GM12878 (cell line): ENCODE measurements at regions not wholly inside any gene's neighbourhood (a gene's known extent, or its start where the extent isn't known, plus 50 kb on each side); places are given as distances from the start of the nearest gene placed in this dataset.

ENCODE experiments used
- ATAC-seq: fragments of 200-7000 bp; cut with Tn5 transposase; 3 replicates; pipeline ENCODE4 v1.9.1; 2020; ENCODE audit warnings: mild to moderate bottlenecking, moderate library complexity
- BruUV-seq: library from RNA; stranded (reverse); fragments of 400-500 nt; replicated peaks from 2 replicates; lab custom pipeline; 2021; lab: Mats Ljungman, UMichigan
- CTCF ChIA-PET: fragments of 300-600 bp; sonication (Branson Sonifier 250); formaldehyde crosslinking; extraction: SDS; loops from one replicate; lab custom pipeline; 2021; ENCODE audit warnings: inconsistent platforms; lab: Yijun Ruan, JAX
- POLR2A ChIA-PET: fragments of 350-600 bp; formaldehyde crosslinking; extraction: SDS; loops from one replicate; lab custom pipeline; 2021; ENCODE audit warnings: inconsistent platforms; lab: Charles Lee
- RAD21 ChIA-PET: fragments of 300-600 bp; sonication (Branson Sonifier 250); formaldehyde crosslinking; loops from one replicate; lab custom pipeline; 2023; ENCODE audit warnings: antibody characterized with exemption; ENCODE audit not compliant: unreplicated experiment; lab: Charles Lee
- SMC1A ChIA-PET: fragments of 300-600 bp; sonication (Branson Sonifier 250); formaldehyde crosslinking; loops from one replicate; lab custom pipeline; 2023; ENCODE audit not compliant: unreplicated experiment, uncharacterized antibody; lab: Charles Lee
- DNase-seq: peaks from one replicate; pipeline ENCODE4 v3.0.0-alpha.2; 2011; ENCODE audit warnings: low read depth, low spot score
- FAIRE-seq: peaks from 3 replicates; lab custom pipeline; 2011; peaks lifted over from hg19 to GRCh38; lab: Jason Lieb, UNC
- H2AFZ ChIP-seq: 2 replicates; pipeline ENCODE4 v1.6.0; 2011; ENCODE audit warnings: low read depth, low read length, control low read depth; ENCODE audit not compliant: control insufficient read depth
- H3K27ac ChIP-seq: 2 replicates; pipeline ENCODE4 v1.5.1; 2011; ENCODE audit warnings: control low read depth; ENCODE audit not compliant: control insufficient read depth, insufficient read depth
- H3K27me3 ChIP-seq, 2 experiments: replicated peaks in 1 of 2; 2 replicates each; pipeline versions ENCODE4 v1.6.0 to v1.6.1; 2011; ENCODE audit warnings: low read length in 1 of 2; ENCODE audit not compliant: control insufficient read depth in 2 of 2, insufficient read depth in 2 of 2
- H3K36me3 ChIP-seq, 2 experiments: 2 replicates each; pipeline ENCODE4 v1.5.1; 2011; ENCODE audit warnings: low read length in 1 of 2; ENCODE audit not compliant: control insufficient read depth in 2 of 2, insufficient read depth in 2 of 2
- H3K4me1 ChIP-seq: 2 replicates; pipeline ENCODE4 v1.6.1; 2011; ENCODE audit warnings: mild to moderate bottlenecking, low read length, moderate library complexity, mixed read lengths; ENCODE audit not compliant: control insufficient read depth, insufficient read depth
- H3K4me2 ChIP-seq: 2 replicates; pipeline ENCODE4 v1.6.0; 2011; ENCODE audit warnings: control low read depth; ENCODE audit not compliant: control insufficient read depth, insufficient read depth
- H3K4me3 ChIP-seq: fragments of 200-600 bp; sonication (generic); 2 replicates; pipeline ENCODE4 v1.5.1; 2016
- H3K79me2 ChIP-seq: 2 replicates; pipeline ENCODE4 v1.6.0; 2011; ENCODE audit warnings: low read length; ENCODE audit not compliant: control insufficient read depth, insufficient read depth
- H3K9ac ChIP-seq: 2 replicates; pipeline ENCODE4 v1.8.0; 2011; ENCODE audit warnings: low read length, control low read depth, mixed read lengths; ENCODE audit not compliant: control insufficient read depth, insufficient read depth
- H3K9me3 ChIP-seq: replicated peaks from 3 replicates; pipeline ENCODE4 v1.5.1; 2011; ENCODE audit warnings: mild to moderate bottlenecking, low read length; ENCODE audit not compliant: control insufficient read depth, insufficient read depth
- H4K20me1 ChIP-seq: 2 replicates; pipeline ENCODE4 v1.6.0; 2011; ENCODE audit not compliant: control insufficient read depth, insufficient read depth
- ATF2 ChIP-seq: IDR thresholded peaks from 2 replicates; pipeline ENCODE4 v1.6.1; 2012; ENCODE audit warnings: low read length, inconsistent platforms
- ATF3 ChIP-seq: IDR thresholded peaks from 2 replicates; pipeline ENCODE4 v1.6.1; 2011; ENCODE audit warnings: low read depth, mild to moderate bottlenecking, low read length, moderate library complexity, borderline replicate concordance; ENCODE audit errors: extremely low read depth
- DPF2 ChIP-seq: fragments of 450-650 bp; IDR thresholded peaks from 2 replicates; pipeline ENCODE4 v1.6.1; 2017; ENCODE audit warnings: mild to moderate bottlenecking
- NFYB ChIP-seq: IDR thresholded peaks from 2 replicates; pipeline ENCODE4 v1.6.1; 2011; ENCODE audit warnings: low read depth, mild to moderate bottlenecking, low read length, improper control_type of control experiment, moderate library complexity; ENCODE audit not compliant: insufficient read depth
- PML ChIP-seq: IDR thresholded peaks from 2 replicates; pipeline ENCODE4 v1.6.1; 2012; ENCODE audit warnings: low read length, inconsistent platforms
- RUNX3 ChIP-seq: IDR thresholded peaks from 2 replicates; pipeline ENCODE4 v1.6.1; 2012; ENCODE audit warnings: low read length, inconsistent platforms
- SUPT20H ChIP-seq: IDR thresholded peaks from 2 replicates; pipeline ENCODE4 v1.6.1; 2011; ENCODE audit warnings: low read depth, mild to moderate bottlenecking, low read length, moderate library complexity, borderline replicate concordance; ENCODE audit not compliant: control insufficient read depth
- TBL1XR1 ChIP-seq: IDR thresholded peaks from 2 replicates; pipeline ENCODE4 v1.6.1; 2012; ENCODE audit warnings: low read depth, low read length, improper control_type of control experiment
- YY1 ChIP-seq: IDR thresholded peaks from 2 replicates; pipeline ENCODE4 v1.6.1; 2011; ENCODE audit warnings: low read depth, mild to moderate bottlenecking, low read length
- ZNF24 ChIP-seq: fragments of 450-650 bp; IDR thresholded peaks from 2 replicates; pipeline ENCODE4 v1.6.1; 2017; ENCODE audit warnings: antibody characterized with exemption, mild to moderate bottlenecking
- ZSCAN29 ChIP-seq: fragments of 450-650 bp; IDR thresholded peaks from 2 replicates; pipeline ENCODE4 v1.6.1; 2017; ENCODE audit warnings: mild to moderate bottlenecking, moderate library complexity
- WGBS: methylation state at CpG from one replicate; pipeline ENCODE4 v1.1.6; 2016; ENCODE audit warnings: low lambda C conversion rate; ENCODE audit not compliant: insufficient replicate concordance, insufficient coverage; ENCODE audit errors: missing lambda C conversion rate; 5-methylcytosine and 5-hydroxymethylcytosine counted together
- in situ Hi-C: fragments of 300-500 bp; cut with MboI; formaldehyde crosslinking; loops from 9 replicates; pipeline ENCODE4 v1.14.3; 2018; ENCODE audit warnings: mixed read lengths
- intact Hi-C: fragments of 100-400 bp; cut with micrococcal nuclease; formaldehyde crosslinking; loops from one replicate; pipeline ENCODE4 v1.14.2; 2022; ENCODE audit not compliant: unreplicated experiment
- TF ChIP-seq, protein P1 (sequence below): fragments of 450-650 bp; formaldehyde crosslinking; IDR thresholded peaks from 2 replicates; pipeline ENCODE4 v1.5.0; 2022; ENCODE audit warnings: mild to moderate bottlenecking, missing genetic modification characterization
- TF ChIP-seq, protein P2 (sequence below): IDR thresholded peaks from 2 replicates; pipeline ENCODE4 v1.6.1; 2012; ENCODE audit warnings: low read depth, low read length, improper control_type of control experiment

GRCh38 chr1:239031310-239031709, 355.1 kb upstream of the CHRM3 start (continued):
- TF ChIP-seq ATF3 (no peak), PML (no peak), DPF2 (no peak), ZNF24 (no peak), ZSCAN29 (no peak)
- TF ChIP-seq, protein P1, sequence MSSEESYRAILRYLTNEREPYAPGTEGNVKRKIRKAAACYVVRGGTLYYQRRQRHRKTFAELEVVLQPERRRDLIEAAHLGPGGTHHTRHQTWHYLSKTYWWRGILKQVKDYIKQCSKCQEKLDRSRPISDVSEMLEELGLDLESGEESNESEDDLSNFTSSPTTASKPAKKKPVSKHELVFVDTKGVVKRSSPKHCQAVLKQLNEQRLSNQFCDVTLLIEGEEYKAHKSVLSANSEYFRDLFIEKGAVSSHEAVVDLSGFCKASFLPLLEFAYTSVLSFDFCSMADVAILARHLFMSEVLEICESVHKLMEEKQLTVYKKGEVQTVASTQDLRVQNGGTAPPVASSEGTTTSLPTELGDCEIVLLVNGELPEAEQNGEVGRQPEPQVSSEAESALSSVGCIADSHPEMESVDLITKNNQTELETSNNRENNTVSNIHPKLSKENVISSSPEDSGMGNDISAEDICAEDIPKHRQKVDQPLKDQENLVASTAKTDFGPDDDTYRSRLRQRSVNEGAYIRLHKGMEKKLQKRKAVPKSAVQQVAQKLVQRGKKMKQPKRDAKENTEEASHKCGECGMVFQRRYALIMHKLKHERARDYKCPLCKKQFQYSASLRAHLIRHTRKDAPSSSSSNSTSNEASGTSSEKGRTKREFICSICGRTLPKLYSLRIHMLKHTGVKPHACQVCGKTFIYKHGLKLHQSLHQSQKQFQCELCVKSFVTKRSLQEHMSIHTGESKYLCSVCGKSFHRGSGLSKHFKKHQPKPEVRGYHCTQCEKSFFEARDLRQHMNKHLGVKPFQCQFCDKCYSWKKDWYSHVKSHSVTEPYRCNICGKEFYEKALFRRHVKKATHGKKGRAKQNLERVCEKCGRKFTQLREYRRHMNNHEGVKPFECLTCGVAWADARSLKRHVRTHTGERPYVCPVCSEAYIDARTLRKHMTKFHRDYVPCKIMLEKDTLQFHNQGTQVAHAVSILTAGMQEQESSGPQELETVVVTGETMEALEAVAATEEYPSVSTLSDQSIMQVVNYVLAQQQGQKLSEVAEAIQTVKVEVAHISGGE: no peak

DNA sequence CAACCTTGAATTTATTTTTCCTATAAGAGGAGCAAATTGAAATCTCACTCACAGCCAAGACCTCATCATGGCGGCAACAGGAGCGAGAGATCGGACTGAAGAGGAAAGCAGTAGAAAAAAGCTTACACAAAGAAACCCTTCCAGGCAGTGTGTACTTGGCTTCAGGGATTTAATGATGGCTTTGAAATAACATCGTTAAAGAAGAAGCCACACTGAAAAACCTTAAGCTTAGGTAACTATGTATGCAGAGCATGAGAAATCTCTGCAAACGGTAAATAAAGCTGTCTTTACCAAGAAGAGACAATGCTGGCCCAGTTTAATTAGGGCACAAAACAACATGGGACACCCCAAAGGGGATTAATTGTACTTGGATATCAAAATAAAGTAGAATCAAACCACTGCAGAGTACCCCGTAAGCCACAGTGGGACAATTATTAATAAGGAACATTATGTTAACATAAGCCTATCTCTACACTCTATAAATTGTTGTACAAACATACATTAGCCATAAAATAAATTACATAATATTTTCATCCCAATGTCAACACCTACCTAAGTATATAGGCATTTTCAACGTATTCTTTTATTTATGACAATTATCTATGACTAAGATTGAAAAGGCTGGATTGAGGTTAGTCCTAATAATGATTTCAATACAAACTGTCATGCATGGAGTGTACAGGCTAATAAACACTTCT, 360.2 kb upstream of the CHRM3 start:
- in situ Hi-C loops: no loop called here
- no peaks in the 10 kb centered on the region for H3K9me3 ChIP-seq
- no peak overlapping the region for H3K4me2 ChIP-seq
- no peaks in the 10 kb centered on the region; a peak in 1 of 4 replicates for H3K27me3 ChIP-seq
- no peak for DNase-seq
- 24% methylated on average over 7 of the region's 7 CpGs for WGBS
- H2AFZ ChIP-seq: no peak overlapping the region
- intact Hi-C loops: no loop called here
- no peak for FAIRE-seq
- RAD21 ChIA-PET: no interaction called here
- H4K20me1 ChIP-seq: no peaks in the 10 kb centered on the region
- TF ChIP-seq TBL1XR1: no peak
- TF ChIP-seq, protein P2, sequence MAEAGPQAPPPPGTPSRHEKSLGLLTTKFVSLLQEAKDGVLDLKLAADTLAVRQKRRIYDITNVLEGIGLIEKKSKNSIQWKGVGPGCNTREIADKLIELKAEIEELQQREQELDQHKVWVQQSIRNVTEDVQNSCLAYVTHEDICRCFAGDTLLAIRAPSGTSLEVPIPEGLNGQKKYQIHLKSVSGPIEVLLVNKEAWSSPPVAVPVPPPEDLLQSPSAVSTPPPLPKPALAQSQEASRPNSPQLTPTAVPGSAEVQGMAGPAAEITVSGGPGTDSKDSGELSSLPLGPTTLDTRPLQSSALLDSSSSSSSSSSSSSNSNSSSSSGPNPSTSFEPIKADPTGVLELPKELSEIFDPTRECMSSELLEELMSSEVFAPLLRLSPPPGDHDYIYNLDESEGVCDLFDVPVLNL: no peak
- TF ChIP-seq, protein P1: no peak
- no peak for TF ChIP-seq NFYB
- TF ChIP-seq YY1: no peak
- no peak for TF ChIP-seq SUPT20H
- no peak for TF ChIP-seq ATF2
- TF ChIP-seq RUNX3: no peak
- SMC1A ChIA-PET: no interaction called here
- CTCF ChIA-PET: no interaction called here
- POLR2A ChIA-PET: no interaction called here
- no peak overlapping the region for H3K4me3 ChIP-seq
- no peaks in the 10 kb centered on the region for H3K79me2 ChIP-seq
- no peaks in the 10 kb centered on the region for H3K36me3 ChIP-seq
- no peak overlapping the region for H3K27ac ChIP-seq
- BruUV-seq: no TSS peak
- no peaks in the 10 kb centered on the region for H3K4me1 ChIP-seq
- no peak overlapping the region for H3K9ac ChIP-seq
- ATAC-seq: no peak
